Panc1 (cell line): ENCODE measurements at regions not wholly inside any gene's neighbourhood (a gene's known extent, or its start where the extent isn't known, plus 50 kb on each side); places are given as distances from the start of the nearest gene placed in this dataset.

ENCODE experiments used
- ATAC-seq: fragments of 200-7000 bp; cut with Tn5 transposase; 2 replicates; pipeline ENCODE4 v1.9.1; 2020; ENCODE audit warnings: mild to moderate bottlenecking, moderate library complexity
- BruUV-seq: library from RNA; stranded (reverse); fragments of 400-500 nt; replicated peaks from 2 replicates; lab custom pipeline; 2021; lab: Mats Ljungman, UMichigan
- CTCF ChIA-PET: fragments of 300-600 bp; sonication (Branson Sonifier 250); formaldehyde crosslinking; loops from one replicate; lab custom pipeline; 2022; ENCODE audit warnings: antibody characterized with exemption; lab: Charles Lee
- POLR2A ChIA-PET: fragments of 300-600 bp; sonication (Branson Sonifier 250); formaldehyde crosslinking; loops from one replicate; lab custom pipeline; 2022; ENCODE audit warnings: antibody characterized with exemption; lab: Charles Lee
- DNase-seq: peaks from one replicate; pipeline ENCODE4 v3.0.0-alpha.2; 2010; ENCODE audit warnings: low read depth, low spot score
- H3K27ac ChIP-seq: 2 replicates; pipeline ENCODE4 v1.5.1; 2011; ENCODE audit warnings: mild to moderate bottlenecking, low read length, inconsistent platforms
- H3K27me3 ChIP-seq: fragments of 200-500 bp; sonication (Bioruptor generic); 2 replicates; pipeline ENCODE4 v1.6.0; 2014; ENCODE audit warnings: low read length, inconsistent platforms; ENCODE audit not compliant: control insufficient read depth, insufficient read depth
- H3K36me3 ChIP-seq: fragments of 200-500 bp; sonication (Bioruptor generic); 2 replicates; pipeline ENCODE4 v1.5.1; 2014; ENCODE audit warnings: inconsistent platforms, mild to moderate bottlenecking, low read length, moderate library complexity; ENCODE audit not compliant: control insufficient read depth, insufficient read depth
- H3K4me1 ChIP-seq: 2 replicates; pipeline ENCODE4 v1.5.1; 2011; ENCODE audit warnings: inconsistent platforms, mild to moderate bottlenecking, low read length, moderate library complexity; ENCODE audit not compliant: control insufficient read depth, insufficient read depth
- H3K4me3 ChIP-seq, 2 experiments: 2 replicates each; pipeline ENCODE4 v1.5.1; 2011 to 2012; ENCODE audit warnings: low read depth in 2 of 2, low read length in 2 of 2, mild to moderate bottlenecking in 2 of 2, inconsistent platforms in 1 of 2, moderate library complexity in 1 of 2
- H3K9me3 ChIP-seq: fragments of 200-500 bp; sonication (Bioruptor generic); 2 replicates; pipeline ENCODE4 v1.5.1; 2014; ENCODE audit warnings: low read depth, mild to moderate bottlenecking, inconsistent platforms, low read length, moderate library complexity; ENCODE audit not compliant: control insufficient read depth, insufficient read depth
- POLR2AphosphoS5 ChIP-seq: IDR thresholded peaks from 2 replicates; pipeline ENCODE4 v1.6.1; 2012; ENCODE audit warnings: mild to moderate bottlenecking, low read depth, low read length, moderate library complexity
- SIN3A ChIP-seq: IDR thresholded peaks from 2 replicates; pipeline ENCODE4 v1.6.1; 2012; ENCODE audit warnings: low read depth, mild to moderate bottlenecking, low read length, moderate library complexity, borderline replicate concordance; ENCODE audit not compliant: insufficient read depth
- TCF7L2 ChIP-seq: IDR thresholded peaks from 2 replicates; pipeline ENCODE4 v1.6.1; 2011; ENCODE audit warnings: mild to moderate bottlenecking, low read depth, low read length, inconsistent platforms
- in situ Hi-C: cut with HindIII; loops from 2 replicates; pipeline ENCODE4 v1.10.0; 2016; ENCODE audit warnings: low sequenced_read_pairs, low pct_unique_long_range_greater_than_20kb
- intact Hi-C: fragments of 100-400 bp; cut with micrococcal nuclease; formaldehyde crosslinking; loops from one replicate; pipeline ENCODE4 v1.10.0; 2022; ENCODE audit not compliant: unreplicated experiment
- TF ChIP-seq, protein P1 (sequence below): fragments of 450-650 bp; IDR thresholded peaks from 2 replicates; pipeline ENCODE4 v1.5.1; 2017; ENCODE audit warnings: mild to moderate bottlenecking
- TF ChIP-seq, protein P2 (sequence below), 2 experiments: IDR thresholded peaks; 2 replicates each; pipeline ENCODE4 v1.6.1; 2011 to 2012; ENCODE audit warnings: low read depth in 2 of 2, control low read depth in 1 of 2, low read length in 1 of 2, mild to moderate bottlenecking in 1 of 2, moderate library complexity in 1 of 2; ENCODE audit not compliant: insufficient read depth in 1 of 2

DNA sequence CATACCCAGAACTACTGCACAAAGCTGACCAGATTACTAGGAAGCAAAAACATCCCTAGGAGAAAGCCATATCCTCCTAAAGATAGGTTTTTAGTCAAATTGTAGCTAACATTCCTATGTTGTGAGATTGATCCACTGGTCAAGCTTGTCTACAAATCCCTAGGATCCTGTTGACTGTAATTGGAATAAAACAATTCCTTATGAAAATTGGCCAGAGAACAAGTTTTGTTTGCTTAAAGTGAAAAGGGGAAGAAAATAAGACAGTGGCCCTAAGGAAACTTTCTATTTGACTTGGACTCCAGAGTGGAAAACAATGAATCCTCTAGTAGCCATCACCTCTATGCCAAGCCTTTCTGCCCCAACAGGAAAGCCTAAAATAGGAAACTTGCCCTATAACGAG, 645.2 kb upstream of the USP24 start:
- ChIA-PET CTCF (no interaction called here), POLR2A (no interaction called here)
- no peaks in the 10 kb centered on the region for H3K4me1 ChIP-seq
- no peaks in the 10 kb centered on the region for H3K36me3 ChIP-seq
- H3K27ac ChIP-seq, result no peak overlapping the region
- intact Hi-C loops (no loop called here), in situ Hi-C loops (no loop called here)
- no peak overlapping the region for H3K4me3 ChIP-seq
- no TSS peak for BruUV-seq
- no peak for ATAC-seq
- no peaks in the 10 kb centered on the region; the same call in 1 of the 2 replicates for H3K27me3 ChIP-seq
- no peaks in the 10 kb centered on the region for H3K9me3 ChIP-seq
- TF ChIP-seq POLR2AphosphoS5 (no peak), TCF7L2 (no peak), SIN3A (no peak)
- TF ChIP-seq, protein P1, sequence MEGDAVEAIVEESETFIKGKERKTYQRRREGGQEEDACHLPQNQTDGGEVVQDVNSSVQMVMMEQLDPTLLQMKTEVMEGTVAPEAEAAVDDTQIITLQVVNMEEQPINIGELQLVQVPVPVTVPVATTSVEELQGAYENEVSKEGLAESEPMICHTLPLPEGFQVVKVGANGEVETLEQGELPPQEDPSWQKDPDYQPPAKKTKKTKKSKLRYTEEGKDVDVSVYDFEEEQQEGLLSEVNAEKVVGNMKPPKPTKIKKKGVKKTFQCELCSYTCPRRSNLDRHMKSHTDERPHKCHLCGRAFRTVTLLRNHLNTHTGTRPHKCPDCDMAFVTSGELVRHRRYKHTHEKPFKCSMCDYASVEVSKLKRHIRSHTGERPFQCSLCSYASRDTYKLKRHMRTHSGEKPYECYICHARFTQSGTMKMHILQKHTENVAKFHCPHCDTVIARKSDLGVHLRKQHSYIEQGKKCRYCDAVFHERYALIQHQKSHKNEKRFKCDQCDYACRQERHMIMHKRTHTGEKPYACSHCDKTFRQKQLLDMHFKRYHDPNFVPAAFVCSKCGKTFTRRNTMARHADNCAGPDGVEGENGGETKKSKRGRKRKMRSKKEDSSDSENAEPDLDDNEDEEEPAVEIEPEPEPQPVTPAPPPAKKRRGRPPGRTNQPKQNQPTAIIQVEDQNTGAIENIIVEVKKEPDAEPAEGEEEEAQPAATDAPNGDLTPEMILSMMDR, result no peak
- TF ChIP-seq, protein P2, sequence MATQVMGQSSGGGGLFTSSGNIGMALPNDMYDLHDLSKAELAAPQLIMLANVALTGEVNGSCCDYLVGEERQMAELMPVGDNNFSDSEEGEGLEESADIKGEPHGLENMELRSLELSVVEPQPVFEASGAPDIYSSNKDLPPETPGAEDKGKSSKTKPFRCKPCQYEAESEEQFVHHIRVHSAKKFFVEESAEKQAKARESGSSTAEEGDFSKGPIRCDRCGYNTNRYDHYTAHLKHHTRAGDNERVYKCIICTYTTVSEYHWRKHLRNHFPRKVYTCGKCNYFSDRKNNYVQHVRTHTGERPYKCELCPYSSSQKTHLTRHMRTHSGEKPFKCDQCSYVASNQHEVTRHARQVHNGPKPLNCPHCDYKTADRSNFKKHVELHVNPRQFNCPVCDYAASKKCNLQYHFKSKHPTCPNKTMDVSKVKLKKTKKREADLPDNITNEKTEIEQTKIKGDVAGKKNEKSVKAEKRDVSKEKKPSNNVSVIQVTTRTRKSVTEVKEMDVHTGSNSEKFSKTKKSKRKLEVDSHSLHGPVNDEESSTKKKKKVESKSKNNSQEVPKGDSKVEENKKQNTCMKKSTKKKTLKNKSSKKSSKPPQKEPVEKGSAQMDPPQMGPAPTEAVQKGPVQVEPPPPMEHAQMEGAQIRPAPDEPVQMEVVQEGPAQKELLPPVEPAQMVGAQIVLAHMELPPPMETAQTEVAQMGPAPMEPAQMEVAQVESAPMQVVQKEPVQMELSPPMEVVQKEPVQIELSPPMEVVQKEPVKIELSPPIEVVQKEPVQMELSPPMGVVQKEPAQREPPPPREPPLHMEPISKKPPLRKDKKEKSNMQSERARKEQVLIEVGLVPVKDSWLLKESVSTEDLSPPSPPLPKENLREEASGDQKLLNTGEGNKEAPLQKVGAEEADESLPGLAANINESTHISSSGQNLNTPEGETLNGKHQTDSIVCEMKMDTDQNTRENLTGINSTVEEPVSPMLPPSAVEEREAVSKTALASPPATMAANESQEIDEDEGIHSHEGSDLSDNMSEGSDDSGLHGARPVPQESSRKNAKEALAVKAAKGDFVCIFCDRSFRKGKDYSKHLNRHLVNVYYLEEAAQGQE (IDR thresholded peaks at IDR 0.05; ENCODE audit: insufficient read depth in 1 of 2, low read depth in 2 of 2, low read length in 1 of 2), result no peak
- no peak for DNase-seq

DNA sequence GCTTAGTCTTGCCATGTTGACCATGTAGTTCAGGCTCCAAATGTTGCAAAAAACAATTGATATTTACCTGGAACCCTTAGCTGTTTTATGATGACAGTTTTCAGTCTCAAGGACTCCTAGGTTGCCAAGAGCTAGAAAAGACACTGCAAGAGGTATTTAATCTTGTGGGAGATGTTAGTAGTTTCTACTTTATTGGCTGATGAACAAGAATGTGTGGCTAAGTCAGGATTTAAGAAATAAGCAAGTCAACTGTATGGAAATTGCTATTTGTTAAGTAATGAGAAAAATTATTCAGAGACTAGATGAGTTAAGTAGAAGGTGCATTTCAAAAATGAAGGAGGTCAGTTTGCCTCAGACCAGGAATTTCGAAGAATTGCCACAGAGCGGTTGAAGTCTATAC, 639.7 kb upstream of the USP24 start:
- no TSS peak for BruUV-seq
- Histone ChIP-seq H3K4me1 (no peaks in the 10 kb centered on the region), H3K27me3 (no peaks in the 10 kb centered on the region; the same call in 1 of the 2 replicates), H3K9me3 (no peaks in the 10 kb centered on the region), H3K36me3 (no peaks in the 10 kb centered on the region), H3K27ac (no peak overlapping the region), H3K4me3 (no peak overlapping the region)
- ATAC-seq (no peak), DNase-seq (no peak)
- TF ChIP-seq, protein P1, result no peak
- TF ChIP-seq POLR2AphosphoS5, result no peak
- TF ChIP-seq TCF7L2, result no peak
- TF ChIP-seq SIN3A, result no peak
- TF ChIP-seq, protein P2 (IDR thresholded peaks at IDR 0.05; ENCODE audit: insufficient read depth in 1 of 2, low read depth in 2 of 2, low read length in 1 of 2), result no peak
- intact Hi-C loops (no loop called here), in situ Hi-C loops (no loop called here)
- ChIA-PET CTCF (no interaction called here), POLR2A (no interaction called here)
